HepG2 (cell line): ENCODE measurements at regions not wholly inside any gene's neighbourhood (a gene's known extent, or its start where the extent isn't known, plus 50 kb on each side); places are given as distances from the start of the nearest gene placed in this dataset.

ENCODE experiments used
- ATAC-seq: fragments of 200-7000 bp; cut with Tn5 transposase; 3 replicates; pipeline ENCODE4 v1.9.1; 2020; ENCODE audit warnings: mild to moderate bottlenecking, moderate library complexity
- BruUV-seq: library from RNA; stranded (reverse); fragments of 400-500 nt; replicated peaks from 2 replicates; lab custom pipeline; 2021; lab: Mats Ljungman, UMichigan
- CTCF ChIA-PET: fragments of 300-600 bp; formaldehyde crosslinking; extraction: SDS; loops from one replicate; lab custom pipeline; 2021; ENCODE audit warnings: low total read pairs, inconsistent platforms, low intra/inter-chr PET ratio; lab: Yijun Ruan, JAX
- POLR2A ChIA-PET: fragments of 350-600 bp; sonication (Branson Sonifier 250); formaldehyde crosslinking; loops from one replicate; lab custom pipeline; 2020; ENCODE audit warnings: antibody characterized with exemption, inconsistent platforms; lab: Yijun Ruan, JAX
- DNase-seq: peaks from one replicate; pipeline ENCODE4 v3.0.0-alpha.2; 2015; ENCODE audit warnings: low spot score
- FAIRE-seq: peaks from 3 replicates; lab custom pipeline; 2011; peaks lifted over from hg19 to GRCh38; lab: Jason Lieb, UNC
- H2AFZ ChIP-seq: one replicate; pipeline ENCODE4 v1.6.1; 2011; ENCODE audit warnings: low read length, inconsistent platforms
- H3K27ac ChIP-seq: fragments of 300-600 bp; 3 replicates; pipeline ENCODE4 v1.8.0; 2011; ENCODE audit warnings: mixed run types, mild to moderate bottlenecking, mixed read lengths, low read length, inconsistent platforms; ENCODE audit not compliant: insufficient read depth; ENCODE audit errors: extremely low read length
- H3K27me3 ChIP-seq, 2 experiments: fragments of 200-600 bp in 1 of 2; 2 replicates in 1 of 2; 3 replicates in 1 of 2; pipeline versions ENCODE4 v1.6.0 to v1.8.0; 2011; ENCODE audit warnings: low read length in 2 of 2, mild to moderate bottlenecking in 2 of 2, moderate library complexity in 2 of 2, inconsistent platforms in 1 of 2; ENCODE audit not compliant: insufficient read depth in 2 of 2, control insufficient read depth in 1 of 2
- H3K36me3 ChIP-seq, 2 experiments: fragments of 200-600 bp in 1 of 2; replicated peaks in 1 of 2; 2 replicates in 1 of 2; 3 replicates in 1 of 2; pipeline versions ENCODE4 v1.5.1 to v1.8.0; 2011; ENCODE audit warnings: low read length in 2 of 2, inconsistent platforms in 1 of 2; ENCODE audit not compliant: insufficient read depth in 2 of 2, control insufficient read depth in 1 of 2
- H3K4me1 ChIP-seq: 2 replicates; pipeline ENCODE4 v1.5.1; 2012; ENCODE audit warnings: low read length, inconsistent platforms; ENCODE audit not compliant: insufficient read depth
- H3K4me2 ChIP-seq: 2 replicates; pipeline ENCODE4 v1.6.0; 2011; ENCODE audit warnings: low read depth, low read length, inconsistent platforms
- H3K4me3 ChIP-seq, 3 experiments: fragments of 200-600 bp in 1 of 3; sonication (generic), shearing (Covaris generic) in 1 of 3; replicated peaks in 1 of 3; 2 replicates each; pipeline ENCODE4 v1.5.1; 2011 to 2016; ENCODE audit warnings: low read length in 3 of 3, inconsistent platforms in 2 of 3, low read depth in 2 of 3, mild to moderate bottlenecking in 2 of 3, control low read depth in 1 of 3, mixed read lengths in 1 of 3; ENCODE audit not compliant: insufficient read depth in 1 of 3
- H3K79me2 ChIP-seq: one replicate; pipeline ENCODE4 v1.6.1; 2011; ENCODE audit warnings: low read length, inconsistent platforms; ENCODE audit not compliant: insufficient read depth
- H3K9ac ChIP-seq: 2 replicates; pipeline ENCODE4 v1.6.0; 2011; ENCODE audit warnings: mild to moderate bottlenecking, low read depth, low read length, inconsistent platforms; ENCODE audit not compliant: insufficient read depth
- H3K9me3 ChIP-seq: 2 replicates; pipeline ENCODE4 v1.5.1; 2012; ENCODE audit warnings: mild to moderate bottlenecking, low read length
- H4K20me1 ChIP-seq: 2 replicates; pipeline ENCODE4 v1.6.0; 2011; ENCODE audit warnings: inconsistent platforms, mild to moderate bottlenecking, low read length, moderate library complexity; ENCODE audit not compliant: insufficient read depth
- ATF1 ChIP-seq: IDR thresholded peaks from 2 replicates; pipeline ENCODE4 v1.6.1; 2016; ENCODE audit warnings: mild to moderate bottlenecking, control low read depth
- FOXK1 ChIP-seq: sonication (generic); formaldehyde crosslinking; IDR thresholded peaks from 2 replicates; pipeline ENCODE4 v1.4.0; 2020; ENCODE audit warnings: low read depth, missing genetic modification reagents, borderline replicate concordance
- JUN ChIP-seq: sonication (generic); formaldehyde crosslinking; IDR thresholded peaks from 2 replicates; pipeline ENCODE4 v1.4.0; 2020; ENCODE audit warnings: mild to moderate bottlenecking, missing genetic modification reagents
- MIER3 ChIP-seq: IDR thresholded peaks from 2 replicates; pipeline ENCODE4 v1.6.1; 2016; ENCODE audit warnings: missing compliant biosample characterization, borderline replicate concordance
- NR2F1 ChIP-seq, 2 experiments: fragments of 450-650 bp in 1 of 2; formaldehyde crosslinking in 1 of 2; IDR thresholded peaks; 2 replicates each; pipeline versions ENCODE4 v1.5.0 to v1.6.1; 2016 to 2020; ENCODE audit warnings: mild to moderate bottlenecking in 1 of 2, missing compliant biosample characterization in 1 of 2, missing genetic modification reagents in 1 of 2, moderate library complexity in 1 of 2
- PAX8 ChIP-seq: sonication (generic); formaldehyde crosslinking; IDR thresholded peaks from 2 replicates; pipeline ENCODE4 v1.8.0; 2022; ENCODE audit warnings: mild to moderate bottlenecking, missing genetic modification reagents, borderline replicate concordance
- POLR2A ChIP-seq, 2 experiments: IDR thresholded peaks; 2 replicates each; pipeline ENCODE4 v1.6.1; 2011; ENCODE audit warnings: low read depth in 2 of 2, low read length in 2 of 2, mild to moderate bottlenecking in 1 of 2, moderate library complexity in 1 of 2; ENCODE audit not compliant: insufficient read depth in 1 of 2
- PRDM15 ChIP-seq: sonication (generic); formaldehyde crosslinking; IDR thresholded peaks from 2 replicates; pipeline ENCODE4 v1.4.0; 2020; ENCODE audit warnings: missing genetic modification reagents
- REPIN1 ChIP-seq: sonication (generic); formaldehyde crosslinking; IDR thresholded peaks from 2 replicates; pipeline ENCODE4 v1.8.0; 2022; ENCODE audit warnings: missing genetic modification reagents, low read depth, mild to moderate bottlenecking, borderline replicate concordance
- STAT5B ChIP-seq: sonication (generic); formaldehyde crosslinking; IDR thresholded peaks from 2 replicates; pipeline ENCODE4 v1.4.0; 2020; ENCODE audit warnings: missing genetic modification reagents
- TRIM24 ChIP-seq: sonication (generic); formaldehyde crosslinking; IDR thresholded peaks from 2 replicates; pipeline ENCODE4 v1.8.0; 2022; ENCODE audit warnings: mild to moderate bottlenecking, missing genetic modification reagents
- ZBTB46 ChIP-seq: sonication (generic); formaldehyde crosslinking; IDR thresholded peaks from 2 replicates; pipeline ENCODE4 v1.4.0; 2020; ENCODE audit warnings: mild to moderate bottlenecking, missing genetic modification reagents, borderline replicate concordance
- ZNF18 ChIP-seq: sonication (generic); formaldehyde crosslinking; IDR thresholded peaks from 2 replicates; pipeline ENCODE4 v1.8.0; 2022; ENCODE audit warnings: mild to moderate bottlenecking, missing genetic modification reagents; ENCODE audit not compliant: insufficient replicate concordance
- ZNF550 ChIP-seq: sonication (generic); formaldehyde crosslinking; IDR thresholded peaks from 2 replicates; pipeline ENCODE4 v1.4.0; 2020; ENCODE audit warnings: mild to moderate bottlenecking, missing genetic modification reagents, borderline replicate concordance
- ZNF792 ChIP-seq: IDR thresholded peaks from 2 replicates; pipeline ENCODE4 v1.6.1; 2016
- WGBS: methylation state at CpG from one replicate; pipeline ENCODE4 v1.1.6; 2017; ENCODE audit warnings: low lambda C conversion rate; 5-methylcytosine and 5-hydroxymethylcytosine counted together
- in situ Hi-C: cut with HindIII; loops from 2 replicates; pipeline ENCODE4 v1.10.0; 2017; ENCODE audit warnings: low pct_unique_long_range_greater_than_20kb; ENCODE audit not compliant: extremely low pct_ligation_motif_present
- intact Hi-C: fragments of 100-400 bp; cut with micrococcal nuclease; formaldehyde crosslinking; loops from one replicate; pipeline ENCODE4 v1.10.0; 2022; ENCODE audit not compliant: unreplicated experiment

GRCh38 chr1:195030793-195031192, 1577.4 kb downstream of the KCNT2 start:
- no peak for TF ChIP-seq STAT5B (CRISPR knock-in tag)
- no peak for TF ChIP-seq PAX8 (CRISPR knock-in tag)
- no peak for TF ChIP-seq ZNF792 (CRISPR knock-in tag)
- TF ChIP-seq FOXK1 (CRISPR knock-in tag), result no peak
- no peak for TF ChIP-seq POLR2A (IDR thresholded peaks at IDR 0.05; ENCODE audit: insufficient read depth in 1 of 2, low read depth in 2 of 2, low read length in 2 of 2)
- TF ChIP-seq REPIN1 (CRISPR knock-in tag), result no peak
- no peak for TF ChIP-seq ZNF18 (CRISPR knock-in tag)
- no peak for TF ChIP-seq ZNF550
- no peak for TF ChIP-seq ZBTB46 (CRISPR knock-in tag)
- no peak for TF ChIP-seq PRDM15 (CRISPR knock-in tag)
- no peak for TF ChIP-seq TRIM24 (CRISPR knock-in tag)
- no peak for TF ChIP-seq ATF1 (CRISPR knock-in tag)
- TF ChIP-seq JUN (CRISPR knock-in tag), result no peak
- no peak for TF ChIP-seq MIER3
- TF ChIP-seq NR2F1 (CRISPR knock-in tag; IDR thresholded peaks at IDR 0.05), result no peak
- in situ Hi-C loops (no loop called here), intact Hi-C loops (no loop called here)
- H3K9ac ChIP-seq, result no peak overlapping the region
- WGBS, result 0% methylated on average over 4 of the region's 5 CpGs
- no peaks in the 10 kb centered on the region for H3K9me3 ChIP-seq
- no peak overlapping the region for H3K27ac ChIP-seq
- H3K79me2 ChIP-seq, result no peaks in the 10 kb centered on the region
- ATAC-seq (no peak), DNase-seq (no peak), FAIRE-seq (no peak)
- ChIA-PET POLR2A (no interaction called here), CTCF (no interaction called here)
- no peak overlapping the region for H3K4me2 ChIP-seq
- no peaks in the 10 kb centered on the region for H3K36me3 ChIP-seq
- H3K4me1 ChIP-seq, result no peaks in the 10 kb centered on the region
- no TSS peak for BruUV-seq
- H3K27me3 ChIP-seq, result no peaks in the 10 kb centered on the region
- H3K4me3 ChIP-seq, result no peak overlapping the region
- no peak overlapping the region for H2AFZ ChIP-seq
- H4K20me1 ChIP-seq, result no peaks in the 10 kb centered on the region
